ENCODE measurements at regions not wholly inside any gene's neighbourhood (a gene's known extent, or its start where the extent isn't known, plus 50 kb on each side); places are given as distances from the start of the nearest gene placed in this dataset.

DNA sequence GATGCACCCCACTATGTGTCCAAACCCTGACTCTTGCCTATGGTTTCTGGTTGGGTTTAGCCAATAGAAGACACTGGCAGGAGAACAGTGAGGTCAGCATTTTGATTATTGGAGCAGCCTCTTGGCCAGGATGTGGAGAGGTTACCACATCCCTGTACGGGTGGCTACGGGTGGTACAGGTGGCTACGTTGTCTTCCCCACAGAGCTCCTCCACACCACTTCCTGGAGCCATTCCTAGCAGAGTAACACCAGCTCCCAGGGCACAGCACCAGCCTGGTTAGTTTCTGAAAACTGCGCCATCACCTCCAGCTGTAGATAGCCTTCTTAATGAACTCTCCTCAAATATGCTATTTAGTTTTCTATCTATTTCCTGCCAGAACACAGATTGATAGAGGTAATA is 445.2 kb downstream of the INHBA start:
- TF ChIP-seq, protein P1, sequence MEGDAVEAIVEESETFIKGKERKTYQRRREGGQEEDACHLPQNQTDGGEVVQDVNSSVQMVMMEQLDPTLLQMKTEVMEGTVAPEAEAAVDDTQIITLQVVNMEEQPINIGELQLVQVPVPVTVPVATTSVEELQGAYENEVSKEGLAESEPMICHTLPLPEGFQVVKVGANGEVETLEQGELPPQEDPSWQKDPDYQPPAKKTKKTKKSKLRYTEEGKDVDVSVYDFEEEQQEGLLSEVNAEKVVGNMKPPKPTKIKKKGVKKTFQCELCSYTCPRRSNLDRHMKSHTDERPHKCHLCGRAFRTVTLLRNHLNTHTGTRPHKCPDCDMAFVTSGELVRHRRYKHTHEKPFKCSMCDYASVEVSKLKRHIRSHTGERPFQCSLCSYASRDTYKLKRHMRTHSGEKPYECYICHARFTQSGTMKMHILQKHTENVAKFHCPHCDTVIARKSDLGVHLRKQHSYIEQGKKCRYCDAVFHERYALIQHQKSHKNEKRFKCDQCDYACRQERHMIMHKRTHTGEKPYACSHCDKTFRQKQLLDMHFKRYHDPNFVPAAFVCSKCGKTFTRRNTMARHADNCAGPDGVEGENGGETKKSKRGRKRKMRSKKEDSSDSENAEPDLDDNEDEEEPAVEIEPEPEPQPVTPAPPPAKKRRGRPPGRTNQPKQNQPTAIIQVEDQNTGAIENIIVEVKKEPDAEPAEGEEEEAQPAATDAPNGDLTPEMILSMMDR (IDR thresholded peaks at IDR 0.05): no peak
- TF ChIP-seq POLR2A (IDR thresholded peaks at IDR 0.05): no peak
